Karpas-422 (cell line): ENCODE measurements at regions not wholly inside any gene's neighbourhood (a gene's known extent, or its start where the extent isn't known, plus 50 kb on each side); places are given as distances from the start of the nearest gene placed in this dataset.

Source experiments
- DNase-seq: peaks from one replicate; pipeline ENCODE4 v3.0.0-alpha.2; 2015
- H2AFZ ChIP-seq: fragments of 200-600 bp; sonication (generic); 2 replicates; pipeline ENCODE4 v1.6.1; 2014; ENCODE audit warnings: antibody characterized with exemption, low read length, mixed read lengths
- H3K27ac ChIP-seq: fragments of 200-600 bp; sonication (generic); 2 replicates; pipeline ENCODE4 v1.5.1; 2014; ENCODE audit warnings: mild to moderate bottlenecking, low read length, moderate library complexity
- H3K27me3 ChIP-seq: fragments of 200-600 bp; sonication (generic); 2 replicates; pipeline ENCODE4 v1.6.1; 2014; ENCODE audit warnings: low read length, mixed read lengths
- H3K36me3 ChIP-seq: fragments of 200-600 bp; sonication (generic); 2 replicates; pipeline ENCODE4 v1.6.1; 2014; ENCODE audit warnings: low read length, mixed read lengths; ENCODE audit not compliant: insufficient read depth
- H3K4me1 ChIP-seq: fragments of 200-600 bp; sonication (generic); 2 replicates; pipeline ENCODE4 v1.6.1; 2014; ENCODE audit warnings: mild to moderate bottlenecking, low read length, mixed read lengths
- H3K4me2 ChIP-seq: fragments of 200-600 bp; sonication (generic); 2 replicates; pipeline ENCODE4 v1.6.1; 2014; ENCODE audit warnings: low read length, low read depth, mild to moderate bottlenecking; ENCODE audit not compliant: poor library complexity, severe bottlenecking
- H3K4me3 ChIP-seq: fragments of 200-600 bp; sonication (generic); 2 replicates; pipeline ENCODE4 v1.5.1; 2014; ENCODE audit warnings: mild to moderate bottlenecking, antibody characterized with exemption, low read length, mixed read lengths
- H3K79me2 ChIP-seq: fragments of 200-600 bp; sonication (generic); 2 replicates; pipeline ENCODE4 v1.6.1; 2014; ENCODE audit warnings: mild to moderate bottlenecking, low read length, mixed read lengths
- H3K9ac ChIP-seq: fragments of 200-600 bp; sonication (generic); 2 replicates; pipeline ENCODE4 v1.6.0; 2014; ENCODE audit warnings: low read length
- H3K9me2 ChIP-seq: fragments of 200-600 bp; sonication (generic), shearing (Covaris generic); replicated peaks from 2 replicates; pipeline ENCODE4 v1.6.0; 2014; ENCODE audit warnings: mild to moderate bottlenecking, low read length, moderate library complexity; ENCODE audit not compliant: insufficient read depth
- H3K9me3 ChIP-seq: fragments of 300-700, 200-600 bp; sonication (generic); 2 replicates; pipeline ENCODE4 v1.6.1; 2014; ENCODE audit warnings: low read length, mixed read lengths
- H4K20me1 ChIP-seq: fragments of 200-600 bp; sonication (generic); 2 replicates; pipeline ENCODE4 v1.6.1; 2014; ENCODE audit warnings: mild to moderate bottlenecking, antibody characterized with exemption, low read length, low read depth; ENCODE audit not compliant: insufficient read depth

DNA sequence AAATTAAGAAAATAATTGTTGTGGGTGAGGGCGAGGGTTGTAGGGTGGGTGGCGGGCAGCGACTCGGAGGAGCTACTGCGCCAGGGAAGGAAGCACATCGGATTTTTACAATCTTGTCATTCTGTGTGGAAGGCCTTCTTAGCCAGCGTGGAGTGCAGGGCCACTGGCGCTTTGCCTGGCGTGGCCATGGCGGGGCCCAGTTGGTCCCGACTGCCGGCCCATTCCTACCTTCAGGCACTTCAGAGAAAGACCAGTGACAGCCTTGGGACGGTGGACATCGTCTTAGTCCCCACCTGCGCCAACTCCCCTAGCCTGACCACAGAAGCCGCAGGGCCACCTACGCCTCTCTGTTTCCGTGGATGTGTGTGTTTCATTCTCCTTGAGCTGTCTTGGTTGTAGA, 136.9 kb upstream of the NEGR1 start:
- no peaks in the 10 kb centered on the region for H3K36me3 ChIP-seq
- H3K9ac ChIP-seq: no peak overlapping the region
- H3K9me2 ChIP-seq: no peaks in the 10 kb centered on the region
- H3K4me3 ChIP-seq: 0 out of 2 replicates have a peak overlapping the region, but pooled peaks have one; percentile 12
- H3K27ac ChIP-seq: no peak overlapping the region
- H3K79me2 ChIP-seq: no peaks in the 10 kb centered on the region
- H4K20me1 ChIP-seq: no peaks in the 10 kb centered on the region
- DNase-seq: no peak
- H3K9me3 ChIP-seq: peaks cover 25% of the 10 kb centered on the region
- no peak overlapping the region for H2AFZ ChIP-seq
- no peak overlapping the region for H3K4me2 ChIP-seq
- H3K4me1 ChIP-seq: no peaks in the 10 kb centered on the region
- H3K27me3 ChIP-seq: no peaks in the 10 kb centered on the region

DNA sequence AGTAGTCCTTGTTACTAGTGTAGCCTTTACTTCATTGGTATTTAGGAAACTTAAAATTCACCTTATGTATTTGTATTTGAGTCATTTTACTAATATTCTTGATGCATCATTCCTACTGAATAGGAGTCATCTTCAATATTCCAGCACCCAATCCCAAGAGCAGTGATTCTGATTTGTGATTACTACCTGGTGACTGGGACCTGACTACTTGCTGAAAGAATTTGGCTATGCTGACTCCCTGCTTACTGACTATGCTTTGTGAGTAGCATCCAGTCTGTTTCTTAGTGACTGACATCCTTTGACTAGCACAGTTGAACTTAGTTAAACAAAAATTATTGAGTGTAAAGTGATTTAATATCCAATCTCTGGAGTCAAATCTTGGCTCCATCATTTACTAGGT, 129.9 kb upstream of the NEGR1 start:
- no peaks in the 10 kb centered on the region for H3K79me2 ChIP-seq

GRCh38 chr1:72399807-72400206, 117.5 kb upstream of the NEGR1 start:
- no peaks in the 10 kb centered on the region for H3K9me2 ChIP-seq
- H3K27ac ChIP-seq: no peak overlapping the region
- peaks cover 16% of the 10 kb centered on the region for H3K9me3 ChIP-seq
- no peaks in the 10 kb centered on the region for H3K79me2 ChIP-seq
- no peaks in the 10 kb centered on the region for H3K4me1 ChIP-seq
- no peaks in the 10 kb centered on the region for H4K20me1 ChIP-seq
- no peaks in the 10 kb centered on the region for H3K27me3 ChIP-seq
- no peak overlapping the region for H3K9ac ChIP-seq
- no peak overlapping the region for H3K4me3 ChIP-seq
- no peak overlapping the region for H2AFZ ChIP-seq
- no peak for DNase-seq
- no peak overlapping the region for H3K4me2 ChIP-seq
- no peaks in the 10 kb centered on the region for H3K36me3 ChIP-seq

More for the DNA sequence above, 129.9 kb upstream of the NEGR1 start:
- Histone ChIP-seq H4K20me1 (no peaks in the 10 kb centered on the region), H2AFZ (no peak overlapping the region), H3K27me3 (no peaks in the 10 kb centered on the region), H3K9me2 (no peaks in the 10 kb centered on the region), H3K36me3 (no peaks in the 10 kb centered on the region), H3K4me2 (no peak overlapping the region), H3K4me3 (no peak overlapping the region), H3K9ac (no peak overlapping the region), H3K27ac (no peak overlapping the region), H3K4me1 (no peaks in the 10 kb centered on the region), H3K9me3 (peaks cover 47% of the 10 kb centered on the region)
- no peak for DNase-seq

- H3K27ac ChIP-seq: no peak overlapping the region
- H3K79me2 ChIP-seq: no peaks in the 10 kb centered on the region
- H3K4me3 ChIP-seq: no peak overlapping the region
- H3K27me3 ChIP-seq: no peaks in the 10 kb centered on the region
- no peaks in the 10 kb centered on the region for H3K36me3 ChIP-seq
- peaks cover 20% of the 10 kb centered on the region for H3K9me3 ChIP-seq
- no peak overlapping the region for H3K4me2 ChIP-seq
- no peak overlapping the region for H2AFZ ChIP-seq
- H3K4me1 ChIP-seq: no peaks in the 10 kb centered on the region
- H3K9ac ChIP-seq: no peak overlapping the region
- no peaks in the 10 kb centered on the region for H4K20me1 ChIP-seq
- no peak for DNase-seq
- no peaks in the 10 kb centered on the region for H3K9me2 ChIP-seq
These were observed 115.4 kb upstream of the NEGR1 start for GRCh38 chr1:72397786-72398185.

- DNase-seq: no peak
- H3K4me3 ChIP-seq: no peak overlapping the region
- H3K36me3 ChIP-seq: no peaks in the 10 kb centered on the region
- H3K4me2 ChIP-seq: no peak overlapping the region
- no peaks in the 10 kb centered on the region for H3K79me2 ChIP-seq
- H3K9me3 ChIP-seq: peaks cover 19% of the 10 kb centered on the region
- no peaks in the 10 kb centered on the region for H3K4me1 ChIP-seq
- H3K9me2 ChIP-seq: no peaks in the 10 kb centered on the region
- no peaks in the 10 kb centered on the region for H4K20me1 ChIP-seq
- no peaks in the 10 kb centered on the region for H3K27me3 ChIP-seq
- no peak overlapping the region for H3K9ac ChIP-seq
- no peak overlapping the region for H2AFZ ChIP-seq
- no peak overlapping the region for H3K27ac ChIP-seq
These were observed 112.1 kb upstream of the NEGR1 start for GRCh38 chr1:72394457-72394856.

DNA sequence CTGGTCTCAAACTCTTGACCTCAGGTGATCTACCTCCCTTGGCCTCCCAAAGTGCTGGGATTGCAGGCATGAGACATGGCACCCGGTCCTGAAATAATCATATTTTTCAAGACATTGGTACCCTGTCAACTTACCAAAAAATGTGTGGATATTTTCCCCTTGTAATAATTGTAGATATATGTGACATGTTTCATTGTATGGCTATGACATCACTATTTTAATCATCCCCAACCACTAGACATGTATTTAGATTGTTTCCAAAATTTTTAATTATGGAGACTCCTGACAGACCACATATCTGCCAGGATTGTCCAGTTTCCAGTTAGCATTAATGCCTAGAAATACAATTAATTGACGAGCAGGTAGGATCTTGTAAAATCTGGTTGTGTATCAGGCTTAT, 96.7 kb upstream of the NEGR1 start:
- Histone ChIP-seq H3K4me2 (no peak overlapping the region), H3K9ac (no peak overlapping the region), H3K79me2 (no peaks in the 10 kb centered on the region), H3K9me2 (no peaks in the 10 kb centered on the region), H3K4me1 (no peaks in the 10 kb centered on the region), H3K36me3 (no peaks in the 10 kb centered on the region), H3K27me3 (no peaks in the 10 kb centered on the region), H4K20me1 (no peaks in the 10 kb centered on the region), H2AFZ (no peak overlapping the region), H3K4me3 (no peak overlapping the region), H3K9me3 (peaks cover 11% of the 10 kb centered on the region), H3K27ac (no peak overlapping the region)
- no peak for DNase-seq

GRCh38 chr1:72375226-72375625, 92.9 kb upstream of the NEGR1 start:
- Histone ChIP-seq H2AFZ (no peak overlapping the region), H3K9me2 (no peaks in the 10 kb centered on the region)

GRCh38 chr1:72371259-72372035, 89.1 kb upstream of the NEGR1 start:
- no peak overlapping the region for H2AFZ ChIP-seq
- no peak for DNase-seq
- no peaks in the 10 kb centered on the region for H3K4me1 ChIP-seq
- H3K9me2 ChIP-seq: no peaks in the 10 kb centered on the region
- no peaks in the 10 kb centered on the region for H3K27me3 ChIP-seq
- peaks cover 17% of the 10 kb centered on the region for H3K9me3 ChIP-seq
- H3K27ac ChIP-seq: no peak overlapping the region
- H3K36me3 ChIP-seq: no peaks in the 10 kb centered on the region
- no peak overlapping the region for H3K4me3 ChIP-seq
- H3K79me2 ChIP-seq: no peaks in the 10 kb centered on the region
- no peaks in the 10 kb centered on the region for H4K20me1 ChIP-seq
- H3K9ac ChIP-seq: no peak overlapping the region
- H3K4me2 ChIP-seq: no peak overlapping the region

More at GRCh38 chr1:72375226-72375625, 92.9 kb upstream of the NEGR1 start:
- no peak overlapping the region for H3K9ac ChIP-seq
- peaks cover 5% of the 10 kb centered on the region for H3K9me3 ChIP-seq
- no peaks in the 10 kb centered on the region for H4K20me1 ChIP-seq
- no peak overlapping the region for H3K4me3 ChIP-seq
- H3K27ac ChIP-seq: no peak overlapping the region
- H3K36me3 ChIP-seq: no peaks in the 10 kb centered on the region
- DNase-seq: no peak
- H3K79me2 ChIP-seq: no peaks in the 10 kb centered on the region
- H3K27me3 ChIP-seq: no peaks in the 10 kb centered on the region
- H3K4me1 ChIP-seq: no peaks in the 10 kb centered on the region
- no peak overlapping the region for H3K4me2 ChIP-seq
